ENCODE measurements at regions not wholly inside any gene's neighbourhood (a gene's known extent, or its start where the extent isn't known, plus 50 kb on each side); places are given as distances from the start of the nearest gene placed in this dataset.

DNA sequence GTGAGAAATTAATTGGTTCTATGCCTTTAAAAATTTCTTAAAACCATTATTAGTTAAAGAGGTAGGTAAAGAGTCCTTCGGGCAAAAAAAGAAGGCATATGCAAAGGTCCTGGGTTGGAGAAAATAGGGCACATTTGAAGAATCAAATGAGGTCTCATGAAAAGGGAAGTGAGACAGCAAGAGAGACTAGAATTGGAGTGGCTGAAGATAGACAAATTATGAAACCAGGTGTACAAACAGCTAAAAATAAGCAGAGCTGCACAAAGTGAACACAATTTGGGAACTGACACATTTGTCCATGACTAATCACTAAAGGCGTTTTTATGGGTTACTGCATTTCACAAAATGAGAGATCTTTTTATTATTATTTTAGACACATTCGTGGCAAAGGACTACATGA lies 581.2 kb downstream of the PYDC2 start:
- TF ChIP-seq ZNF239 (tag by site-specific recombination; IDR thresholded peaks at IDR 0.05) (no peak), PRDM10 (tag by site-specific recombination; IDR thresholded peaks at IDR 0.05) (no peak), CTCF (tag by site-specific recombination; IDR thresholded peaks at IDR 0.05) (no peak), ZNF785 (tag by site-specific recombination; IDR thresholded peaks at IDR 0.05) (no peak), ZNF114 (tag by site-specific recombination; IDR thresholded peaks at IDR 0.05) (no peak), ZNF747 (tag by site-specific recombination; IDR thresholded peaks at IDR 0.05) (no peak), ZNF549 (tag by site-specific recombination; IDR thresholded peaks at IDR 0.05) (no peak), SP3 (tag by site-specific recombination; IDR thresholded peaks at IDR 0.05) (no peak), YY1 (tag by site-specific recombination; IDR thresholded peaks at IDR 0.05) (no peak), MYNN (tag by site-specific recombination; IDR thresholded peaks at IDR 0.05; ENCODE audit: borderline replicate concordance) (no peak), ZNF184 (tag by site-specific recombination; IDR thresholded peaks at IDR 0.05) (no peak), ZNF670 (tag by site-specific recombination; IDR thresholded peaks at IDR 0.05; ENCODE audit: low read depth) (no peak)

Data from HEK293 (cell line).